ENCODE measurements at regions not wholly inside any gene's neighbourhood (a gene's known extent, or its start where the extent isn't known, plus 50 kb on each side); places are given as distances from the start of the nearest gene placed in this dataset.

GRCh38 chr2:146226077-146226476 lies 1618.8 kb upstream of the ACVR2A start:
- Histone ChIP-seq H3K4me2 (ENCODE audit: low read length) (no peak overlapping the region), H2AFZ (ENCODE audit: low read depth, low read length) (no peak overlapping the region), H4K20me1 (ENCODE audit: insufficient read depth, low read length) (no peaks in the 10 kb centered on the region), H3K9me3 (ENCODE audit: insufficient read depth, low read depth, low read length) (no peaks in the 10 kb centered on the region), H3K9ac (ENCODE audit: low read length) (no peak overlapping the region), H3K4me3 (ENCODE audit: insufficient read depth, low read depth, low read length) (no peak overlapping the region), H3K4me1 (ENCODE audit: insufficient read depth, low read length) (no peaks in the 10 kb centered on the region), H3K27ac (ENCODE audit: low read depth, low read length) (no peak overlapping the region), H3K27me3 (ENCODE audit: insufficient read depth, low read length) (no peaks in the 10 kb centered on the region), H3K36me3 (ENCODE audit: insufficient read depth, low read length) (no peaks in the 10 kb centered on the region), H3K79me2 (ENCODE audit: insufficient read depth, low read length) (no peaks in the 10 kb centered on the region)
- peaks cover 2% of the 10 kb centered on the region for H3K4me1 Mint-ChIP-seq (ENCODE audit: low read depth, unreplicated experiment)
- FAIRE-seq (no peak), DNase-seq (ENCODE audit: low read depth) (no peak)
- no peak overlapping the region for H3K27ac Mint-ChIP-seq (ENCODE audit: unreplicated experiment)
- H3K4me3 Mint-ChIP-seq (ENCODE audit: unreplicated experiment), result no peak overlapping the region
- H3K9me3 Mint-ChIP-seq (ENCODE audit: unreplicated experiment), result no peaks in the 10 kb centered on the region
- H3K36me3 Mint-ChIP-seq (ENCODE audit: low read depth, unreplicated experiment), result no peaks in the 10 kb centered on the region
- no peaks in the 10 kb centered on the region for H3K27me3 Mint-ChIP-seq (ENCODE audit: low read depth, unreplicated experiment)
- TF ChIP-seq CTCF (IDR thresholded peaks at IDR 0.05; ENCODE audit: insufficient read depth, low read depth, low read length), result no peak
- no peak for TF ChIP-seq EZH2 (IDR thresholded peaks at IDR 0.05; ENCODE audit: insufficient read depth, low read length)

- Histone ChIP-seq H3K79me2 (ENCODE audit: insufficient read depth, low read length) (no peaks in the 10 kb centered on the region), H3K27ac (ENCODE audit: low read depth, low read length) (no peak overlapping the region), H3K4me2 (ENCODE audit: low read length) (no peak overlapping the region), H3K9me3 (ENCODE audit: insufficient read depth, low read depth, low read length) (no peaks in the 10 kb centered on the region), H3K27me3 (ENCODE audit: insufficient read depth, low read length) (no peaks in the 10 kb centered on the region), H3K9ac (ENCODE audit: low read length) (no peak overlapping the region), H3K4me3 (ENCODE audit: insufficient read depth, low read depth, low read length) (no peak overlapping the region), H3K36me3 (ENCODE audit: insufficient read depth, low read length) (no peaks in the 10 kb centered on the region), H2AFZ (ENCODE audit: low read depth, low read length) (no peak overlapping the region), H3K4me1 (ENCODE audit: insufficient read depth, low read length) (no peaks in the 10 kb centered on the region), H4K20me1 (ENCODE audit: insufficient read depth, low read length) (no peaks in the 10 kb centered on the region)
- Mint-ChIP-seq H3K4me3 (ENCODE audit: unreplicated experiment) (no peak overlapping the region), H3K27ac (ENCODE audit: unreplicated experiment) (no peak overlapping the region), H3K9me3 (ENCODE audit: unreplicated experiment) (no peaks in the 10 kb centered on the region), H3K4me1 (ENCODE audit: low read depth, unreplicated experiment) (peaks cover 2% of the 10 kb centered on the region), H3K36me3 (ENCODE audit: low read depth, unreplicated experiment) (no peaks in the 10 kb centered on the region), H3K27me3 (ENCODE audit: low read depth, unreplicated experiment) (no peaks in the 10 kb centered on the region)
- TF ChIP-seq EZH2 (IDR thresholded peaks at IDR 0.05; ENCODE audit: insufficient read depth, low read length), result no peak
- no peak for DNase-seq (ENCODE audit: low read depth)
- FAIRE-seq, result no peak
Observed at GRCh38 chr2:146221826-146222225, 1623.0 kb upstream of the ACVR2A start.

GRCh38 chr2:146220957-146221356 lies 1623.9 kb upstream of the ACVR2A start:
- Mint-ChIP-seq H3K27me3 (ENCODE audit: low read depth, unreplicated experiment) (no peaks in the 10 kb centered on the region), H3K4me3 (ENCODE audit: unreplicated experiment) (no peak overlapping the region), H3K27ac (ENCODE audit: unreplicated experiment) (no peak overlapping the region), H3K9me3 (ENCODE audit: unreplicated experiment) (no peaks in the 10 kb centered on the region), H3K4me1 (ENCODE audit: low read depth, unreplicated experiment) (peaks cover 2% of the 10 kb centered on the region), H3K36me3 (ENCODE audit: low read depth, unreplicated experiment) (no peaks in the 10 kb centered on the region)
- H3K27ac ChIP-seq (ENCODE audit: low read depth, low read length), result no peak overlapping the region
- no peak overlapping the region for H3K4me2 ChIP-seq (ENCODE audit: low read length)
- DNase-seq (ENCODE audit: low read depth), result no peak
- no peak overlapping the region for H3K9ac ChIP-seq (ENCODE audit: low read length)
- no peak overlapping the region for H2AFZ ChIP-seq (ENCODE audit: low read depth, low read length)
- H3K79me2 ChIP-seq (ENCODE audit: insufficient read depth, low read length), result no peaks in the 10 kb centered on the region
- TF ChIP-seq CTCF (IDR thresholded peaks at IDR 0.05; ENCODE audit: insufficient read depth, low read depth, low read length), result no peak
- no peak for TF ChIP-seq EZH2 (IDR thresholded peaks at IDR 0.05; ENCODE audit: insufficient read depth, low read length)
- H3K4me1 ChIP-seq (ENCODE audit: insufficient read depth, low read length), result no peaks in the 10 kb centered on the region
- no peaks in the 10 kb centered on the region for H4K20me1 ChIP-seq (ENCODE audit: insufficient read depth, low read length)
- no peaks in the 10 kb centered on the region for H3K27me3 ChIP-seq (ENCODE audit: insufficient read depth, low read length)
- H3K9me3 ChIP-seq (ENCODE audit: insufficient read depth, low read depth, low read length), result no peaks in the 10 kb centered on the region
- H3K4me3 ChIP-seq (ENCODE audit: insufficient read depth, low read depth, low read length), result no peak overlapping the region
- H3K36me3 ChIP-seq (ENCODE audit: insufficient read depth, low read length), result no peaks in the 10 kb centered on the region
- no peak for FAIRE-seq

Data from astrocyte (in vitro differentiated cells and primary cell).